GM23248 (cell line): ENCODE measurements at regions not wholly inside any gene's neighbourhood (a gene's known extent, or its start where the extent isn't known, plus 50 kb on each side); places are given as distances from the start of the nearest gene placed in this dataset.

Source experiments
- EZH2 ChIP-seq: fragments of 200-600 bp; sonication (generic); IDR thresholded peaks from 2 replicates; pipeline ENCODE4 v1.6.1; 2018; ENCODE audit warnings: antibody characterized with exemption, mild to moderate bottlenecking; ENCODE audit not compliant: insufficient read depth, poor library complexity, severe bottlenecking
- EZH2phosphoT487 ChIP-seq: fragments of 200-600 bp; sonication (generic); IDR thresholded peaks from 2 replicates; pipeline ENCODE4 v1.6.1; 2018; ENCODE audit warnings: antibody characterized with exemption, moderate library complexity, mild to moderate bottlenecking, low read depth; ENCODE audit not compliant: insufficient read depth

GRCh38 chr5:68778484-68778883, 315.3 kb upstream of the SLC30A5 start:
- TF ChIP-seq EZH2phosphoT487 = no peak
- no peak for TF ChIP-seq EZH2
